ENCODE measurements at regions not wholly inside any gene's neighbourhood (a gene's known extent, or its start where the extent isn't known, plus 50 kb on each side); places are given as distances from the start of the nearest gene placed in this dataset.

DNA sequence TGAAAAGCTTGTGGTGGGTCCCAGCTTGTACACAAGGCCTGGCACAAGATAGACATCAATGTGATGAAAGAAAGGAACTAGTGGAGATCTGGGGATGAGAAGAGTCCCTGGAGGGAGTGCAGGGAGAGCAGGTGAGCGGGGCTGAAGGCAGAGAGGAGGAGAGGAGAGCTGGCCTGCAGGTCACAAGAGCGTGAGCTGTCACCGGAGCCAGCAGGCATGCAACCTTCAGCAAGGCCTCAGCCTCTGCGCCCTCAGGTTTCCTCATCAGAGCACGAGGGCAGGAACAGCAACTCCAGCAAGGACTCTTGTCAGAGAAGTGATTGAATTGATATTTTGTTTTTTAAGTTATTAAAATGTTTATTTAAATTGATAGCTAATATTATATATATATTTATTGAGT is 188.6 kb downstream of the CXCL12 start:
- DNase-seq = no peak

DNA sequence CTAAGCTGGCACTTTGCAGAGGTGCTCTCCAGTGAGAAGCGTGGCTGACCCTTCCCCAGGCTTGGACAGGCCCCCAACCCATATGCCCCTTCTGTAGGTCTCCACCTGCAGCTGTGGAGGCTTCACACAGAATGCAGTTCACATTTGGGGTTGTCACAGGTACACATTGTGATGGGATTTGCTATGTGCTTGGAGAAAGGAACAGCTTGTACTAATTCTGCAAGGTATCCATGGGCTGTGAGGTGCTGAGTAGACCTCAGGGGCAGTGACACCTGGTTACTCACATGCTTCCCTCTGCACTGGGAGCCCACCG is 188.9 kb downstream of the CXCL12 start:
- DNase-seq = no peak

DNA sequence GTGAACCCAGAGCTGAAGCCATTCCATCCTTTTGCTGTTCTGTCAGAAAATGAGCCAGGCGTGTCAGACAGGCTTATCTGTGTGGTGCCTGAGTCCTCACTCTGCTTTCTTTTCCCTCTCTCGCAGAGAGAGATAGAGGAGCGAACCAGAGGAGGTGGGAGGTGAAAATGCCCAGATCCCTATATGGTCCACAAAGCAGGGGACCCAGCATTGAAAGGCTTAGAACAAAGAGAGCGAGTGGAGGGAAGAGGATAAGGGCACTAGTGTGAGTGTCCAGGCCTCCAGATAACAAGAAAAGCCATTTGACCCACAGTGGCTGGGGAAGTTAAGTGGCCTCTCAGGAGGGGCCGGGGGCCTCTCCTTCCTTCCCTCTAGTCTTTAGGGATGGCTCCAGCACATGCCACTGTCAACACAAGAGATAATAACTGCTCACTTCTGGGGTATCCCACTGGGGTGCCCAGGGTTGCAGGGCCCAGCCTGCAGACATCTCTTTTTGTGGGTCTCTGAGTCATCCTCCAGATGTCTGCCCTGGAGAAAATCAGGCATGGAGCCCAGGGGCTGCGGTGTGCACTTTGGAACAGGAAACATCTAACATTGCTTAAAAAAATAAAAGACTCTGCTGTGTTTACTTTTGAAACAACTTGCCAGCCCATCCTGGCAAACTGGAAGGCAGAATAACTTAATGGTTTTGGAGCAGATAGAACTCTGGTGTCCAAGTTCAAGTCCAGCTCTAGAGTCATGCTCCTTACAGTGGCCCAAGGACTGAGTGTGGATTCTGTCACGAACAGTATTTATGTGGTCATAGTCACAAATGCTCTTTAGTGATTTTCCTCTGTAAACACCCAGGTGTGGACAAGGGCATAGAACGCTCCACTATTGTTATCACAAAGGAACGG is 189.5 kb downstream of the CXCL12 start:
- DNase-seq = no peak

DNA sequence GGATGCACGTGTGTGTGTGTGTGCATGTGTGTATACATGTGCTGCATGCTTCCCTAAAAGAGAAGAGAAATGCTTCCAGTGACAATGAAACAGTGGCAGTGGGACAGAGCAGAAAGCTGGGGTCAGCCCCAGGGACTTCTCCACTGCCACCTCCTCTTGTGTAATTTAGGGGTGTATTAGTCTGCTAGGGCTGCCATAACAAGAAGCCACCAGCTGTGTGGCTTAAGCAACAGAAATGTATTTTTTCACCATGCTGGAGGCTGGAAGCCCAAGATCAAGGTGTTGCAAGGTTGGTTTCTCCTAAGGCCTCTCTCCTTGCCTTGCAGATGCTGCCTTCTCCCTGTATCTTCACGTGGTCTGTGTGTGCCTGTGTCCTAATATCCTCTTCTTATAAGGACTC is 190.5 kb downstream of the CXCL12 start:
- no peak for DNase-seq

DNA sequence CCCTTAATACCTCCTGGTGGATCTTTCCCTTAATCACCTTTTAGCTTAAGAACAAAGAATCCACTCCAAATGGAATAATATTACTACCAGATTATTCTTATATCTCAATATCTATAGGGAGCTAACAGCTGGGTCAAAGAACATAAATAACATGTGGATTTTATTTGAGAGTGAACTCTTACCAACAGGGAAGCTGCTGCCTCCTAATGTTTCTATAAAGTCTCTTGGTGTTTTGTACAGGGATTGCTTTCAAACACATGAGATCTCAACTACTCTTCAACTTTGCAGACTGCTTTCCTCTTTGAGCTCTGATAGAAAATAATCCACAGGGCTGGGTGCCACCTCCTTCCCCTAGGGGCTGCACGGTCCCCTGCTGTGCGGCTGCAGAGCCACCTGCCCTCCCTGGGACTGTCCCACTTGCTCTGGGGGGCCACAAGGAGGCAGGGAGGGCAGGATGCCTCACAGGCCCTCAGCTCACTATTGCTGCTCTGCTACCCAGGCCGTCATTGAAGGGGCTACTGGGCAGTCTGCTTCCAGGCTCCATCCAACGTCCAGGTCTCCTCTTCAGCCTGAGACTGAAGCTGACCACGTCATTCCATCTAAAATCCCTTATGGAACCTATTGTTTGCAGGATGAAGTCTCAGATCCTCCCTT is 191.2 kb downstream of the CXCL12 start:
- no peak for DNase-seq

DNA sequence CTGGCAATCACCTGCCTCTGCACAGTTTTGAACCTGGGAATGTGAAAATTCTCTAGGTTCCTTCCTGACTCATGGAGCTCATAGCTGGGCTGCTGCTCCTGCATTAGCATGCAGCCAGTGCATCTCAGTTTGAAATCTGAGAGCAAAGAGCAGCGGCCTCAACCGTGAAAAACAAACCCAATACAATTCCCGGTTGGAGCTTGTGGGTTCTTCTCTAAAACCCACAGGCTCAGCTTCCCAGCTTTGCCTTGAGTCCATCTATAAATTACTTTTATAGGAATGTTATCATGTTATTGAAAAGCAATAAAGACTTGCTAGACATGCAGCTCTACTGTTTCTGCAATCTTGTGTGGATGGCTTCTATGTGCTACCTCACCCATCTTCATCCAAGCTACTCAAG is 191.7 kb downstream of the CXCL12 start:
- no peak for DNase-seq

DNA sequence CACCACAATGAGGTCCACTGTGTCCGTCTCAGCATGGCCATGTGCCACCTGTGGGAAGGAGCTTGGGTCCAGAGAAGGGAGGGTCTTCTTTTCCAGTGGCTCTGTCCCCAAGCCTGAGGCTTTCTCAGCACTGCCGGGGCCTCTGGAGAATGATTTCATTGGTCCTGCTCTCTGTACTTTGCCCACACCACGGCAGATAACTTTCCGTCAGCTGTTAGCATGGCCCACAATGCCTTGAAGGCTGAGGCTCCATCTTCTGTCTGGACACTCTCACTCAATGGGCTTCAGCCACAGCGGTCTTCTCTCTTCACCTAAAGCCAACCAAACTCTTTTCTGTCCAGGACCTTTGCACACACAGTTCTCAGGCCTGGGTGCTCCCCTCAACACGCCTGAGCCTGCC is 192.5 kb downstream of the CXCL12 start:
- DNase-seq = no peak

DNA sequence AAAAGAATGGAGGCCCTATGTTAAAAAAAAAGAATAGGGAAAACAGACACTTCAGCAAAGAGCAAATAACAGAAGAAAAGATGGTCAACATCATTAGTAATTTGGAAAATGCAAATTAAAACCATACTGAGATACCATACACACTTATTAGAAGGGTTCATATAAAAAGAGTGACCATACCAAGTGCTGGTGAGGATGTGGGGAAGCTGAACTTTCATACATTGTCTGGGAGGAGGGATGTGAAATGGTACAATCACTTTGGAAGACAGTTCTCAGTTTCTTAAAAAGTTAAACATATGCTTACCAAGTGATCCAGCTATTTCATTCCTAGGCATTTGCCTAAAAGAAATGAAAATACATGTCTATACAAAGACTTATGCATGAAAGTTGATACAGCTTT is 194.4 kb downstream of the CXCL12 start:
- DNase-seq = no peak

DNA sequence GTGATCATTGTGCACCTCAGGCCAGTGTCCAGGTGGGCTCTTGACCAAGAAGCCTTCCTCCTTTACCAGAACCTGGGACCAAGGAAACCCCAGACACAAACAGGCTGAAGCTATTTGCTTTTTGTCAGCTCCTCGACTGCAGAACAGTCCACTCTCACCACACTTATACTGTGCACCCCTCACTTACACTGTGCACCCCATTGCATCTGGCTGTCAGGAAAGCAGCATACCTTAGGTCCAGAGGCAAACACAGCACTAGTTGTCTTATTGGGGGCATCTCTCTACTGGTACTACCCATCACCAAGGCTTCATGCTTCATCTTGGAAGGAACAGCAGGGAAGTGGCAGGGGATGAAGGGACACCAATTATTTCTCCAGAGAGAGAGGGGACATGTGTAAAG is 198.1 kb downstream of the CXCL12 start:
- no peak for DNase-seq

DNA sequence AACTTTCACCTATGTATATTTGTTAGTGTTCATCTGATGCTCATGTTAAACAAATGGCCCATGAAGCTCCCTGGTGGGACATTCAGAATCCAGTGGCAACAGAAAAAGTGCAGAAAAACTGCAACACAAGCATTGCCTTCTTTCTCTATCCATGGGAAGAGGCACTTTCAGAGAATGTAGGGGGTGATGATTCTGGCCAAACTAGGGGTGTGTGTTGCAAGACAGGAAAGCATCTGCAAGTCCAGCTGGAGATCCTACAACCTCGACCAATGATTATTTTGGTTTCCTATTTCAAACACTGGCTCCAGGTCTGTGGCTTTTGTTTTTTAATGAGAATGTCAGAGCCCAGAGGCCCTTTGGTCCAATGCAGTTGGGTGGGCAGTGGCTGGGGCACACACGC is 198.7 kb downstream of the CXCL12 start:
- DNase-seq = no peak

DNA sequence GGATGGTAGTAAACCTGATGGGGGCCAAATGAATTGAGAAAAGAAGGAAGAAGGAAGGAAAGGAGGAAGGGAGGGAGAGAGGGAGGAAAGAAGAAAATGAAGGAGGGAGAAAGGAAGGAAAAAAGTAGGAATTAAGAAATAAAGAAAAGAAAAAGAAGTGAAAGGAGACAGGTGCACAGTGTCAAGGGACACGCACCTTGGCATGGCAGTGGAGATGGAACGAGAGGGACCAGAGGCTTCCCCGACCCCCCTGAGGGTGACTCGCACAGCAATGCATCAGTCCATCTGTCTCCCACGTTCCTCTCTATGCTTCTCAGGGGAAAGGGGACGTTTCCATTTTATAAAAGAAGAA is 199.6 kb downstream of the CXCL12 start:
- no peak for DNase-seq

DNA sequence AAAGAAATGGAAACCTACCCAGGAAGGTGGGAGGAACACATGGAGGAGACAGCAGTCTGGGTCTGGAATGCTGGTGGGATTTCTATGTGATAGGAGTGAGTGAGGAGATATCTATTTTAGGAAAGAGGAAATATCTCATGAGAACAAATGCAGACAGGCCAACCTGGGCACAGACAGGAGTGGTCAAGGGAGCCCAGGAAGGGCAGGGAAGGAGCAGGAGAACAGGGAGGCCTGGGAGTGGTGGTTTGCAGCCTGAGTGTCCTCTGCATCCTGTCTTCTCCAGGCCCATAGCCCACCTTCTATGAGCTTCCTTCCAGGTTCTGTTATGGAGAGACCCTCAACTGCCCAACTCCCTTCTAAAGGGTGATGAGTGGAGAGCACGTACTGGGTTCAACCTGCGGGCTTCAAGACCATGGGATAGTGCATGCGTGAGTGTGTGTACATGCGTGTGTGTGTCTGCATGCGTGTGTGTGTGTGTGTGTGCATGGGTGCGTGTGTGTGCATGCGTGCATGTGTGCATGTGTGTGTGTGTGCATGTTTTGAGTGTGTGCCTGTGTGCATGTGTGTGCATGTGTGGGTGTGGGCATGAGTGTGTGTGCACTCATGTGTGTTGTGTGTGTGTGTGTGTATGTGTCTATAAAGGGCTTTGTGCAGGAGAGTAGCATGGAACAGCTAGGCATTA is 200.1 kb downstream of the CXCL12 start:
- no peak for DNase-seq

DNA sequence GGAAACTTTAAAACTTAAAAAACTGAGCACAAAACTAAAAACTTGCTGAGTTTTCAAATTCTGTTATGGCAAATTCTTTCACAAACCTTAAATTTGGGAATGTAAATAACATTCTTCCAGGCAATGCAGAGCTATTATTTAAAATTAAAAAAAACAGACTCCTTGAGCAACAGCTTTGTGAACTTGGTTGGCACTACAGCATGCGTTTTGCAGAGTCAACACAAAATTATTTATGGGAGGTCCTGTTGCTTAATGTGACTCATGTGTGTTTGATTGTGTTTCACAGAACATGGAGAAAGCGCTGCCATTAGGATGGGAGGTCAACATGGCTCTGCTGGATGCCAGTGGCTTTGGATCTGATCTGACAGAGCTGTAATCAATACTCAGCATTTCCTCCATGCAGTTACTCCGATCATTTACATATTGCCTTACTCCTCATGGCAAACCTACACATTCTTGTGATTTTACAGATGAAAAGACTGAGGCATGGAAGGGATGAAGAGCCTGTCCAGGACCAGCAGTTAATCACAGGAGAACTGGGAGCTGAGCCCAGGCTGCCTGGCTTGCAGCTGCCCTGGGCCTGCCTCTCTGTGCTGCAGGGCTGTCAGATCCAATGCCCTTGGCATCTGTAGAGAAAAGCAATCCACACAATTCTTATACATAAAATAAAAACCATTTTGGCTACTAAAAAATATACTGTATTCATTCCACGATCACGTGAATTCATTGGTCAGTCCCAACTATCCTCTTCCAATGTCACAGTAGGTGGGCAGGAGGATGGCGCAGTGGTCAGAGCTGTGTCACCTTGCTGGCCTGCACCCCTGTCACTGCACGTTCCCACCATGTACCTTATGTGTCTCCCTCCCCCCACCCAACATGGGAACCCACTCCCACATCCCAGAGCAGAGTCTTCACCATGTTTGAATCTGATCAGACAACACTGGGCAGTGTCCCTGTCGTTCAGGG is 200.9 kb downstream of the CXCL12 start:
- no peak for DNase-seq

DNA sequence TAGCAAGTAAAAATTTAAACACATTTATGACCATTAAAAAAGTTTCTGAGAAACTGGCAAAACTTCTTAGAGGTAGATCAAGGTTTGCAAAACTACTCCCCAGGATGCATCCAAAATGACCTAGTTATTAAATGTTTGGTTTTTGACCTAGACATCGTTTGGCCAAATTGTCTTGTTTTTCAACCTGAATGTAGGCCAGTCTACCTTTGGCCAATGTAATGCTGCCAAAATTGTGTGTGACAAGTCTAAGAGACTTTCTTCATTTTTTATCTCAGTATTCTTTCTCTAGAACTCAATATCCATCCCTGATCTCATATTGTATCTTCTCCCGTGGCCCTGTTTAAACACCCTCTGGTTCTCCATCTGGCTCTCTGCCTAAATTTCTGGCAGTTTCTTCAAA is 202.0 kb downstream of the CXCL12 start:
- no peak for DNase-seq

DNA sequence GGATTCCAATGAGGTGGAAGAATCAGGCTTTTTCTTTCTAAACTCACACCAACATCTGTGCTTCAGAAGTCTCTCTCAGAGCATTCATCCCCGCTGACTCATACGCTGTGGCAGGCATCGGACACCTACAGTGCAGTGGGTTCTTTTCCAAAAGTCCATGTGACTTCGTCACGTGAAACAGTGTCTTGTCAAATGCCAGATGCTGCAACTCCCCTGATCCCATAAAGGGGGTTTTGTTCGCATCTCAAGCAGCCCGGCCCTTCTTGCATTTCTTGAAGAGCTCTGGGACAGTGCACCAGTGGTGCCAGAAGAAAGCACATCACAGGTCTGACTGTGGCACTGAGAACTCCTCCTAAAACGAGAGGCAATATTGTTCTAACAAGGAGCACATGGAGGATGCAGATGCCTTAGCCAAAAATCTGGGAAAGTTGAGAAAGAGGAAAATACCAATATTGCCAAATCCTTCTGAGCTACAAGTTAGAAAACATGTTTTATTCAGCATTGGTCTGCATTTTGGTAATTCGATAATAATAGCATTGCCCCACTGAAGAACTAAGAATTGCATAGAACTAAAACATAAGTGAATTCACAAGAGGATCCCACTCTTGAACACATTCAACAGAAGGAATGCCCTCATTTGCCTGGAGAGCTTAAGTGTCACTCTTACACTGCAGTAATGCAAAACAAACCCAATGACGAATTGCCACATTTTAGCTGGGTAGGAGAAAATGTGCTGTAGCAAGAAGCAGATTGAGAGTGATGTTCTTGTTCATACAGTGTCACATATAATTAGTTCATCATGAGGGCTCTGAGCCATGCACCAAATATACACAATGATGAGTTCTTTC is 204.4 kb downstream of the CXCL12 start:
- DNase-seq = no peak

DNA sequence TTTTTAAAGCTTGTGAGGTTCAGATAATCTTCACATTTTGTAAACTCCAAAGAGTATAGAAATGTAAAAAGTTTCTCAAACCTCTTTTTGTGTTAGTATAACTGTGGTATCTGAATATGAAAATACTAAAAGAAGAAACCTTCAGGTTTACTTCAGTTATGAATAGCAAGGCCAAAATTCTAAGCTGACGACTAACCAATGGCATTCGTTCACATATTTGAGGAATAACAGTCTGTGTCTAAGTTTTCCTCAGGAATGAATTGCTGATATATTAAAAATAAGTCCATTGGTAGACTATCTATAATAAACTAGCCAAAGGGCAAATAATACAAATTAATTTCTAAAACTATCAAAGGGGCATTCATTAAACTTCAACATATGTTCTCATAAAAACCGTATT is 206.0 kb downstream of the CXCL12 start:
- DNase-seq = no peak

DNA sequence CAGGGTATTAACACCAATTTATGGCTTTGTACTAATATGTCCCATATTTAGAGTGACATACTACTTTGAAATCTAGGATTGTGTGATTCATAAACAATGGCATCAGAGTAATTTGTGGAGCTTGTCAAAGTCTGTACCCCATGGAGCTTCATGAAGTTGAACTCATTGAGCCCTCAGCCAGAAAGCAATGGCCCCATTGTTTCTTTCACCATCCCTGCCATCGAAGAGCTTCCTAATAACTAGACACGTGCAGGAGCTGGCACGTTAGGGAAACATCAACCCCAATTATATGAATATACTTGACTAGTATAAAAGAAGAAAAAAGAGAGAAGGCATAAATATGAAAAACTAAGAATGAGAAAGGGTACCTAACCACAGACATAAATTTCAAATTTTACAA is 206.6 kb downstream of the CXCL12 start:
- no peak for DNase-seq

DNA sequence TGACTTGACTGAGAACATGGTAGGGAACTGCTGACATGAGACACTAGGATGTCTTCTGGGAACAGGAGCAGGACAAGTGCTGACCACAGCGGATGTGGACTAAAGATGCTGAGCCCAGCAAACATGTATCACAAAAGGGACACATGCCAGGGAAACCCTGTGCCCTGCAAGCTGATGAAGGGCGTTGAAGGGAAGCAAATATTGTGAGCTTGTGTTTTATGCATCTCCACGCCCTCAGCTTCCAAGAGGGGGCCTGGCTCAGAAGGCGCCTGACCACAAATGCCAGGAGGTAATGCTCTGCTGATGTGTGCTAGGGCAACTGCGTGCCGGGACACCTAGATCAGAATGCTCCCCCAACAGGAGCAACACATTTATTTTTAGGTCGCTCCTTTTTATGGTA is 207.3 kb downstream of the CXCL12 start:
- no peak for DNase-seq

DNA sequence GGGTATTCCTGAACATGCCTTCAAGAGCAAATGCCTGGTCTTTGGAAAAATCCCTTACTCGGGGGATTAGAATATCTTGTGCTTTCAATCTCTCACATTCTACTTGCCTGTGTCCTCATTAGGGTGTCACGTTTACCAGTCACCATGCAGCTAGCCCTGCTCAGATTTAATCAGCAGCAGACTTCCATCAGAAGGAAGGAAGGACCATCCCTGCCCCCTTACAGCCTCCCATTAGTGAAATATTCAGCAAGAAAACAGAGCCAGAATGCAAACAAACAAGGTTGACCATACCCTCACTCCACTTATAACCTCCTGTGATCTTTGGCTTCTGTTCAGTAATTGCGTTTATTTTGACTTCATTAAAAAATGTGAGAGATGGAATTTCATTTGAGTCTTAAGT is 208.6 kb downstream of the CXCL12 start:
- DNase-seq = no peak

DNA sequence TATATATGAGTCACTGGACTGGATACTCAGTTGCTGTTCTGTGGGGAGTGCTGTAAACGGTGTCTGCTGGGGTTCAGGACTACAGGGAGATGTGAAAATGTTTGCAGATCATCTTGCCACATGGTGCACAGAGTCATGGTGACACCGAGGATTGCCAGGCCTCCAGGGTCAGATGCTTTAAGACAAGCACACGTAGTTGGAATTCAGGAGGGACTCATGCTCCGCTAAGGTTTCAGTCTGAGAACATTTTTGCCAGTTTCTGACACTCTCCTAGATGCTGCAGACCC is 211.3 kb downstream of the CXCL12 start:
- no peak for DNase-seq

DNA sequence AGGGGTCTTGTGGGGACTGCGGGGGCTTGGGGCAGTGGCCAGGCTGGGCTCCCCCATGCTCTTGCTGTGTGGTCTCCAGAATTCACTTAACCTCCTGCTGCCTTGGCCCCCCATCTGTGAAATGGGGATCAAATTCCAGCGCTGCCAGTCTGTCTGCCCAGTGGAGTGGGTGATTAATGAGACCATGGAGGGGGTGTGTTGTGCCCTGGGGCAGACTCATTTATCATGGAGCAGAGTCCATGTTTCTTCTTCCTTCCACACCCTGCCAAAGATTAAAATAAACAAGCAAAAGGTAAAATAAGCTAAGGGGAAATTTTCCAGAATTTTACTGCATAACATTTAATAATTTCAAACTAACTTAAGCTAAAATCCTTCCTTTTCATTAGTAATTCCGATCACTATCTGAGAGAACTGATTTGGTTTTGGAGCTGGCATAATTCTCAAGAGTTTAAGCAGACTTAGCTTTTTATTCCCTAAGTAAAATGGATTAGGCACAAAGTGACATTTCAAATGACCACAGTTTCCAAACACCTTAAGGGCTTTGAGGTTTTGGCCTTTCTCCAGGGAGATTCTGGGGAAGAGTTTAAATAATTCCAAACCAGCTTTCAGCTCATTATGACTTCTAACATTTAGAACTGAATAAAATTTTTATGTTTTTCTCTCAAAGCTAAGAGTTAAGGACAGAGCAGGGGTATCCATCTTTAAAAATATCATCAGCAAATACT is 211.9 kb downstream of the CXCL12 start:
- no peak for DNase-seq

DNA sequence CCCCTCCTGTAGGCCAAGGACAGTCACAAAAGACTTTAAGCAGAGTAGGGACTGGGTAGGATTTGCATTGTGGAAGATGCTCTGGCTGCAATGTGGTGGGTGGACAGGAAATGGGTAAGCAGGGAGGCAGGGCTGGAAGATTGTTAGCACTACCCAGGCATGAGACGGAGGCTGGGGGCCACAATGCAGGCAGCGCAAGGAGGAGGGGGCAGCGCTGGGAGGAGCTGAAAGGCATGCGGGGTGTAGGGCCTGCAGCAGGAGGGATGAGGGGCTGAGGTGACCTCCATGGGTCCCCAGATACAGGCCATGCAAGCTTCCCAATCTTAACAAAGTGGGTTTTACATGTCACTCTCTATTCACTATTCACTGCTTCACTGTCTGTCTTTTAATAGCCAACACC is 213.1 kb downstream of the CXCL12 start:
- DNase-seq = no peak

All from activated T-cell treated with anti-CD3 and anti-CD28 coated beads, Interleukin-2, amount 50 U/mL, for 48 hours (primary cell).